K562 (cell line): ENCODE measurements at regions not wholly inside any gene's neighbourhood (a gene's known extent, or its start where the extent isn't known, plus 50 kb on each side); places are given as distances from the start of the nearest gene placed in this dataset.

Experiments
- GTF2F1 ChIP-seq: IDR thresholded peaks from 2 replicates; pipeline ENCODE4 v1.6.1; 2011; ENCODE audit warnings: low read depth, low read length, improper control_type of control experiment
- LEF1 ChIP-seq: fragments of 450-650 bp; IDR thresholded peaks from 2 replicates; pipeline ENCODE4 v1.6.1; 2016; ENCODE audit warnings: mild to moderate bottlenecking
- PHB ChIP-seq: fragments of 250-450 bp; sonication (Bioruptor Pico); IDR thresholded peaks from 2 replicates; pipeline ENCODE4 v1.5.0; 2021
- PRDM10 ChIP-seq: fragments of 450-650 bp; IDR thresholded peaks from 2 replicates; pipeline ENCODE4 v1.6.1; 2018; ENCODE audit not compliant: partially characterized antibody
- RBM17 ChIP-seq: fragments of 200-400 bp; formaldehyde crosslinking; IDR thresholded peaks from 2 replicates; pipeline ENCODE4 v1.6.1; 2017; ENCODE audit warnings: low read depth, mild to moderate bottlenecking, low read length, borderline replicate concordance
- TF ChIP-seq, protein P1 (sequence below): fragments of 150-350 bp; IDR thresholded peaks from 2 replicates; pipeline ENCODE4 v1.6.1; 2014; ENCODE audit warnings: low read depth, mild to moderate bottlenecking, low read length, borderline replicate concordance
- TF ChIP-seq, protein P2 (sequence below): fragments of 200-800 bp; sonication (Bioruptor generic); IDR thresholded peaks from 2 replicates; pipeline ENCODE4 v1.6.1; 2017; ENCODE audit warnings: missing genetic modification characterization, missing compliant biosample characterization

- TF ChIP-seq PRDM10 (no peak), LEF1 (no peak), PHB (CRISPR knock-in tag) (no peak), RBM17 (no peak), GTF2F1 (no peak)
- TF ChIP-seq, protein P1, sequence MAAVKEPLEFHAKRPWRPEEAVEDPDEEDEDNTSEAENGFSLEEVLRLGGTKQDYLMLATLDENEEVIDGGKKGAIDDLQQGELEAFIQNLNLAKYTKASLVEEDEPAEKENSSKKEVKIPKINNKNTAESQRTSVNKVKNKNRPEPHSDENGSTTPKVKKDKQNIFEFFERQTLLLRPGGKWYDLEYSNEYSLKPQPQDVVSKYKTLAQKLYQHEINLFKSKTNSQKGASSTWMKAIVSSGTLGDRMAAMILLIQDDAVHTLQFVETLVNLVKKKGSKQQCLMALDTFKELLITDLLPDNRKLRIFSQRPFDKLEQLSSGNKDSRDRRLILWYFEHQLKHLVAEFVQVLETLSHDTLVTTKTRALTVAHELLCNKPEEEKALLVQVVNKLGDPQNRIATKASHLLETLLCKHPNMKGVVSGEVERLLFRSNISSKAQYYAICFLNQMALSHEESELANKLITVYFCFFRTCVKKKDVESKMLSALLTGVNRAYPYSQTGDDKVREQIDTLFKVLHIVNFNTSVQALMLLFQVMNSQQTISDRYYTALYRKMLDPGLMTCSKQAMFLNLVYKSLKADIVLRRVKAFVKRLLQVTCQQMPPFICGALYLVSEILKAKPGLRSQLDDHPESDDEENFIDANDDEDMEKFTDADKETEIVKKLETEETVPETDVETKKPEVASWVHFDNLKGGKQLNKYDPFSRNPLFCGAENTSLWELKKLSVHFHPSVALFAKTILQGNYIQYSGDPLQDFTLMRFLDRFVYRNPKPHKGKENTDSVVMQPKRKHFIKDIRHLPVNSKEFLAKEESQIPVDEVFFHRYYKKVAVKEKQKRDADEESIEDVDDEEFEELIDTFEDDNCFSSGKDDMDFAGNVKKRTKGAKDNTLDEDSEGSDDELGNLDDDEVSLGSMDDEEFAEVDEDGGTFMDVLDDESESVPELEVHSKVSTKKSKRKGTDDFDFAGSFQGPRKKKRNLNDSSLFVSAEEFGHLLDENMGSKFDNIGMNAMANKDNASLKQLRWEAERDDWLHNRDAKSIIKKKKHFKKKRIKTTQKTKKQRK = no peak
- TF ChIP-seq, protein P2, sequence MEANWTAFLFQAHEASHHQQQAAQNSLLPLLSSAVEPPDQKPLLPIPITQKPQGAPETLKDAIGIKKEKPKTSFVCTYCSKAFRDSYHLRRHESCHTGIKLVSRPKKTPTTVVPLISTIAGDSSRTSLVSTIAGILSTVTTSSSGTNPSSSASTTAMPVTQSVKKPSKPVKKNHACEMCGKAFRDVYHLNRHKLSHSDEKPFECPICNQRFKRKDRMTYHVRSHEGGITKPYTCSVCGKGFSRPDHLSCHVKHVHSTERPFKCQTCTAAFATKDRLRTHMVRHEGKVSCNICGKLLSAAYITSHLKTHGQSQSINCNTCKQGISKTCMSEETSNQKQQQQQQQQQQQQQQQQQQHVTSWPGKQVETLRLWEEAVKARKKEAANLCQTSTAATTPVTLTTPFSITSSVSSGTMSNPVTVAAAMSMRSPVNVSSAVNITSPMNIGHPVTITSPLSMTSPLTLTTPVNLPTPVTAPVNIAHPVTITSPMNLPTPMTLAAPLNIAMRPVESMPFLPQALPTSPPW = no peak
- TF ChIP-seq, all 486 proteins: peak for 0
Observed at GRCh38 chr18:25490316-25490715, 138.3 kb upstream of the ZNF521 start (continued).
